OCI-LY1 (cell line): ENCODE measurements at regions not wholly inside any gene's neighbourhood (a gene's known extent, or its start where the extent isn't known, plus 50 kb on each side); places are given as distances from the start of the nearest gene placed in this dataset.

Experiments used
- H2AFZ ChIP-seq: fragments of 200-600 bp; sonication (generic), shearing (Covaris generic); 2 replicates; pipeline ENCODE4 v1.6.0; 2014; ENCODE audit warnings: antibody characterized with exemption, mild to moderate bottlenecking, low read length
- H3F3A ChIP-seq: fragments of 200-600 bp; sonication (generic), shearing (Covaris generic); 2 replicates; pipeline ENCODE4 v1.6.0; 2014; ENCODE audit warnings: mild to moderate bottlenecking, antibody characterized with exemption, low read length, moderate library complexity; ENCODE audit not compliant: insufficient read depth
- H3K27ac ChIP-seq: fragments of 200-600 bp; sonication (generic); 2 replicates; pipeline ENCODE4 v1.5.1; 2014; ENCODE audit warnings: low read length, mixed run types, mild to moderate bottlenecking, low read depth; ENCODE audit not compliant: poor library complexity, severe bottlenecking
- H3K27me3 ChIP-seq: fragments of 200-600 bp; sonication (generic); 2 replicates; pipeline ENCODE4 v1.6.0; 2014; ENCODE audit warnings: antibody characterized with exemption, mild to moderate bottlenecking, low read length, moderate library complexity; ENCODE audit not compliant: insufficient read depth
- H3K36me3 ChIP-seq: fragments of 200-600 bp; sonication (generic); 2 replicates; pipeline ENCODE4 v1.6.1; 2014; ENCODE audit warnings: mild to moderate bottlenecking, antibody characterized with exemption, low read length, moderate library complexity, mixed read lengths; ENCODE audit not compliant: insufficient read depth
- H3K4me1 ChIP-seq: fragments of 200-600 bp; sonication (generic); 2 replicates; pipeline ENCODE4 v1.5.1; 2014; ENCODE audit warnings: mild to moderate bottlenecking, low read length, moderate library complexity; ENCODE audit not compliant: insufficient read depth, severe bottlenecking
- H3K4me2 ChIP-seq: fragments of 200-600 bp; sonication (generic), shearing (Covaris generic); 2 replicates; pipeline ENCODE4 v1.6.1; 2014; ENCODE audit warnings: low read length
- H3K4me3 ChIP-seq: fragments of 200-600 bp; sonication (generic); 2 replicates; pipeline ENCODE4 v1.5.1; 2014; ENCODE audit warnings: low read length, low read depth, mild to moderate bottlenecking, mixed read lengths; ENCODE audit not compliant: poor library complexity, severe bottlenecking
- H3K79me2 ChIP-seq: fragments of 200-600 bp; shearing (Covaris generic); 2 replicates; pipeline ENCODE4 v1.6.1; 2016; ENCODE audit warnings: mixed run types, low read length, mixed read lengths; ENCODE audit not compliant: insufficient read depth
- H3K9ac ChIP-seq: fragments of 200-600 bp; sonication (generic), shearing (Covaris generic); 2 replicates; pipeline ENCODE4 v1.6.1; 2014; ENCODE audit warnings: mild to moderate bottlenecking, low read length, mixed read lengths
- H3K9me2 ChIP-seq: fragments of 200-600 bp; sonication (generic), shearing (Covaris generic); 2 replicates; pipeline ENCODE4 v1.6.1; 2014; ENCODE audit warnings: low read depth, mild to moderate bottlenecking, low read length, mixed read lengths
- H3K9me3 ChIP-seq: fragments of 200-600 bp; shearing (Covaris generic); 2 replicates; pipeline ENCODE4 v1.6.1; 2014; ENCODE audit warnings: low read length, mixed read lengths
- H4K20me1 ChIP-seq: fragments of 200-600 bp; sonication (generic), shearing (Covaris generic); 2 replicates; pipeline ENCODE4 v1.6.0; 2016; ENCODE audit warnings: mild to moderate bottlenecking, low read length; ENCODE audit not compliant: insufficient read depth
- CTCF ChIP-seq: fragments of 200-600 bp; sonication (generic), shearing (Covaris generic); IDR thresholded peaks from 2 replicates; pipeline ENCODE4 v1.5.1; 2017; ENCODE audit warnings: mild to moderate bottlenecking, antibody characterized with exemption, low read length, moderate library complexity, mixed read lengths
- EZH2 ChIP-seq: fragments of 200-600 bp; sonication (generic), shearing (Covaris generic); IDR thresholded peaks from 2 replicates; pipeline ENCODE4 v1.8.0; 2017; ENCODE audit warnings: borderline replicate concordance, mixed run types, mild to moderate bottlenecking, antibody characterized with exemption, low read length, moderate library complexity, mixed read lengths

GRCh38 chr9:79357194-79357593 lies 214.6 kb upstream of the TLE4 start:
- no peak overlapping the region for H2AFZ ChIP-seq
- TF ChIP-seq EZH2 (no peak), CTCF (no peak)
- no peak overlapping the region for H3K4me3 ChIP-seq
- H3F3A ChIP-seq, result no peaks in the 10 kb centered on the region
- no peaks in the 10 kb centered on the region for H3K27me3 ChIP-seq
- no peaks in the 10 kb centered on the region for H3K9me2 ChIP-seq
- H3K79me2 ChIP-seq, result no peaks in the 10 kb centered on the region
- H3K4me1 ChIP-seq, result no peaks in the 10 kb centered on the region
- no peaks in the 10 kb centered on the region for H4K20me1 ChIP-seq
- no peak overlapping the region for H3K9ac ChIP-seq
- no peak overlapping the region for H3K27ac ChIP-seq
- no peak overlapping the region for H3K4me2 ChIP-seq
- no peaks in the 10 kb centered on the region for H3K9me3 ChIP-seq
- no peaks in the 10 kb centered on the region for H3K36me3 ChIP-seq

GRCh38 chr9:79357616-79358015 lies 214.1 kb upstream of the TLE4 start:
- TF ChIP-seq CTCF, result no peak
- no peak for TF ChIP-seq EZH2
- Histone ChIP-seq H3K4me1 (no peaks in the 10 kb centered on the region), H3K9me2 (no peaks in the 10 kb centered on the region), H3K36me3 (no peaks in the 10 kb centered on the region), H3K9me3 (no peaks in the 10 kb centered on the region), H3K27me3 (no peaks in the 10 kb centered on the region), H4K20me1 (no peaks in the 10 kb centered on the region), H2AFZ (no peak overlapping the region), H3K9ac (no peak overlapping the region), H3K79me2 (no peaks in the 10 kb centered on the region), H3F3A (no peaks in the 10 kb centered on the region), H3K27ac (no peak overlapping the region), H3K4me2 (no peak overlapping the region), H3K4me3 (no peak overlapping the region)

DNA sequence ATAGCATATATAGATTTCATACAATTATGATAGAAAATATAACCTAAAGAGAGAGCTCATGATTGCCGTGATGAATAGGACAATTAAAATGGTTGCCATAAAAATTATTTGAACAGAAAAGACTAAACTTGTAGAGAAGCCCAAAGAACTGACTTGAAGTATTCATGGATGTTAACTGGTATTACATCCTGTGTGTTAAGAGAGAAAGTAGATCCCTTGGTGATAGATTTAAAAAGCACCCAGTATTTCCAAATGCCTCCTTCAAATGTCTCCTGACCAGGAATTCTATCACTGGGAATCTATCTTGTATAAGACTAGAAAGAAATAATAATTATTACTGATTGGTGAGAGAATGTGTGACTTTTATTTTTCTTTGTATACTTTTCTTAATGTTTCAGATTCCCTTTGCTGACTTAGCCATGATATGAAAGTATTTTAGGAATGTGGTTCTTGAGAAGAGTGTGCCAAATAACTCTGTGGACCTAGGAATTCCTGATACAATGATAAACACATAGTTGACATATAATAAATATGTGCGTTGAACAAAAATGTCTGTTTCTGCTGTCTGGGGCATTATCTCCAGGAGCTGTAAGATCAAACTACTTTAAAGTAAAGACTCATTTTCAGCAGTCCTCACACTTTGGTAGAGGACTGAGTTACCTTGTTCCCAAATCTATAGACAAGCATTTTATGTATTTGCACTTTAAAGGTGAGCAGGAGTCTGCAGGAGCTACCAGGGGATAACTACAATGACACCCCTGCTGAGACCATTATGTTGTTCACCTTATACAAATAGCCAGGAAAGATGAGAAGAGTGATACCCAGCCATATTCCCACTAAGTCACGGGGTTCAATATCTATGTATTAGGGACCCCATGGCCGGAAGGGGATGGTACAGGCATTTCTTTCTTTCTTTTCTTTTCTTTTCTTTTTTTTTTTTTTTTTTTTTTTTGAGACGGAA lies 211.1 kb upstream of the TLE4 start:
- no peak overlapping the region for H3K27ac ChIP-seq
- H3K79me2 ChIP-seq, result no peaks in the 10 kb centered on the region
- H3F3A ChIP-seq, result no peaks in the 10 kb centered on the region
- no peak for TF ChIP-seq EZH2
- no peak for TF ChIP-seq CTCF
- H3K27me3 ChIP-seq, result no peaks in the 10 kb centered on the region
- H3K36me3 ChIP-seq, result no peaks in the 10 kb centered on the region
- no peaks in the 10 kb centered on the region for H4K20me1 ChIP-seq
- H3K4me1 ChIP-seq, result no peaks in the 10 kb centered on the region
- no peak overlapping the region for H3K4me3 ChIP-seq
- H3K4me2 ChIP-seq, result no peak overlapping the region
- no peaks in the 10 kb centered on the region for H3K9me2 ChIP-seq
- no peak overlapping the region for H2AFZ ChIP-seq
- H3K9ac ChIP-seq, result no peak overlapping the region
- no peaks in the 10 kb centered on the region for H3K9me3 ChIP-seq
